H9 (cell line): ENCODE measurements at regions not wholly inside any gene's neighbourhood (a gene's known extent, or its start where the extent isn't known, plus 50 kb on each side); places are given as distances from the start of the nearest gene placed in this dataset.

Experiments used
- DNase-seq: peaks from one replicate; pipeline ENCODE4 v3.0.0-alpha.2; 2017
- H2AFZ ChIP-seq: one replicate; pipeline ENCODE4 v1.6.1; 2013; ENCODE audit warnings: mild to moderate bottlenecking, low read length, control low read depth, moderate library complexity
- H2AK5ac ChIP-seq: 2 replicates; pipeline ENCODE4 v1.6.1; 2013; ENCODE audit warnings: low read length, control low read depth, mixed read lengths; ENCODE audit not compliant: insufficient read length
- H2BK120ac ChIP-seq: one replicate; pipeline ENCODE4 v1.6.1; 2013; ENCODE audit warnings: low read depth, mild to moderate bottlenecking, low read length, control low read depth, inconsistent platforms; ENCODE audit not compliant: poor library complexity, severe bottlenecking
- H2BK12ac ChIP-seq: 2 replicates; pipeline ENCODE4 v1.6.1; 2013; ENCODE audit warnings: low read length, control low read depth, mixed read lengths, low read depth; ENCODE audit not compliant: insufficient read length
- H2BK15ac ChIP-seq: 2 replicates; pipeline ENCODE4 v1.6.1; 2013; ENCODE audit warnings: low read depth, low read length, control low read depth
- H2BK20ac ChIP-seq: one replicate; pipeline ENCODE4 v1.6.1; 2013; ENCODE audit warnings: low read depth, mild to moderate bottlenecking, low read length, control low read depth, inconsistent platforms; ENCODE audit not compliant: poor library complexity, severe bottlenecking
- H2BK5ac ChIP-seq: 2 replicates; pipeline ENCODE4 v1.6.1; 2013; ENCODE audit warnings: low read length, control low read depth, mixed read lengths; ENCODE audit not compliant: insufficient read length
- H3K14ac ChIP-seq: 2 replicates; pipeline ENCODE4 v1.6.1; 2013; ENCODE audit warnings: low read length, control low read depth; ENCODE audit not compliant: insufficient read depth
- H3K18ac ChIP-seq: 2 replicates; pipeline ENCODE4 v1.6.1; 2013; ENCODE audit warnings: low read depth, mild to moderate bottlenecking, mixed read lengths, low read length, control low read depth; ENCODE audit not compliant: insufficient read length
- H3K23ac ChIP-seq: 2 replicates; pipeline ENCODE4 v1.6.1; 2013; ENCODE audit warnings: low read length, control low read depth, mixed read lengths, low read depth; ENCODE audit not compliant: insufficient read length
- H3K23me2 ChIP-seq: 2 replicates; pipeline ENCODE4 v1.6.1; 2013; ENCODE audit warnings: low read depth, mild to moderate bottlenecking, mixed read lengths, low read length, control low read depth; ENCODE audit not compliant: insufficient read length, poor library complexity, severe bottlenecking
- H3K27ac ChIP-seq: 2 replicates; pipeline ENCODE4 v1.5.1; 2013; ENCODE audit warnings: low read length, control low read depth, mixed read lengths, low read depth; ENCODE audit not compliant: insufficient read length
- H3K27me3 ChIP-seq: 2 replicates; pipeline ENCODE4 v1.6.1; 2013; ENCODE audit warnings: low read length, control low read depth, inconsistent platforms; ENCODE audit not compliant: insufficient read depth
- H3K4ac ChIP-seq: 2 replicates; pipeline ENCODE4 v1.6.1; 2013; ENCODE audit warnings: low read depth, mild to moderate bottlenecking, control low read depth, inconsistent platforms, low read length, moderate library complexity
- H3K4me1 ChIP-seq: 2 replicates; pipeline ENCODE4 v1.6.1; 2013; ENCODE audit warnings: low read length, control low read depth, inconsistent platforms; ENCODE audit not compliant: insufficient read depth
- H3K4me2 ChIP-seq: 2 replicates; pipeline ENCODE4 v1.6.1; 2013; ENCODE audit warnings: low read length, control low read depth, mixed read lengths; ENCODE audit not compliant: insufficient read length, insufficient read depth
- H3K56ac ChIP-seq: 2 replicates; pipeline ENCODE4 v1.6.1; 2013; ENCODE audit warnings: low read depth, mild to moderate bottlenecking, mixed read lengths, low read length, control low read depth; ENCODE audit not compliant: insufficient read length
- H3K79me1 ChIP-seq: 2 replicates; pipeline ENCODE4 v1.6.1; 2013; ENCODE audit warnings: low read depth, mild to moderate bottlenecking, moderate library complexity, low read length, control low read depth, inconsistent platforms; ENCODE audit not compliant: insufficient read depth, poor library complexity, severe bottlenecking
- H3K79me2 ChIP-seq: 2 replicates; pipeline ENCODE4 v1.6.1; 2013; ENCODE audit warnings: low read length, control low read depth, inconsistent platforms; ENCODE audit not compliant: insufficient read depth
- H3K9ac ChIP-seq: 2 replicates; pipeline ENCODE4 v1.6.1; 2013; ENCODE audit warnings: low read length, control low read depth, mixed read lengths; ENCODE audit not compliant: insufficient read length; ENCODE audit errors: extremely low read depth
- H3K9me3 ChIP-seq: one replicate; pipeline ENCODE4 v1.6.1; 2013; ENCODE audit warnings: low read depth, low read length, inconsistent platforms; ENCODE audit not compliant: control insufficient read depth
- H3T11ph ChIP-seq: one replicate; pipeline ENCODE4 v1.6.1; 2013; ENCODE audit warnings: mild to moderate bottlenecking, low read length, control low read depth, inconsistent platforms
- H4K20me1 ChIP-seq: one replicate; pipeline ENCODE4 v1.6.1; 2013; ENCODE audit not compliant: control insufficient read depth, insufficient read length, insufficient read depth
- H4K5ac ChIP-seq: 2 replicates; pipeline ENCODE4 v1.6.1; 2013; ENCODE audit warnings: low read depth, mild to moderate bottlenecking, mixed read lengths, low read length, control low read depth; ENCODE audit not compliant: insufficient read length
- H4K8ac ChIP-seq: replicated peaks from 2 replicates; pipeline ENCODE4 v1.6.1; 2013; ENCODE audit warnings: low read length, control low read depth, mixed read lengths, low read depth; ENCODE audit not compliant: insufficient read length
- H4K91ac ChIP-seq: 2 replicates; pipeline ENCODE4 v1.6.1; 2013; ENCODE audit warnings: low read depth, mild to moderate bottlenecking, moderate library complexity, mixed read lengths, low read length, control low read depth; ENCODE audit not compliant: insufficient read length
- H3K27ac Mint-ChIP-seq, 3 experiments: 2 replicates in 2 of 3; 3 replicates in 1 of 3; pipeline ENCODE4 v1.8.0; 2020 to 2021; ENCODE audit warnings: mixed read lengths in 3 of 3, mild to moderate bottlenecking in 1 of 3, moderate library complexity in 1 of 3
- H3K27me3 Mint-ChIP-seq: 2 replicates; pipeline ENCODE4 v1.8.0; 2021; ENCODE audit warnings: low read depth, mild to moderate bottlenecking, moderate library complexity, mixed read lengths
- H3K36me3 Mint-ChIP-seq, 3 experiments: 2 replicates in 2 of 3; 3 replicates in 1 of 3; pipeline ENCODE4 v1.8.0; 2020 to 2021; ENCODE audit warnings: low read depth in 3 of 3, mixed read lengths in 3 of 3; ENCODE audit not compliant: insufficient read depth in 1 of 3
- H3K4me1 Mint-ChIP-seq, 2 experiments: 2 replicates each; pipeline ENCODE4 v1.8.0; 2020; ENCODE audit warnings: mixed read lengths in 2 of 2
- H3K4me3 Mint-ChIP-seq, 2 experiments: 2 replicates in 1 of 2; 3 replicates in 1 of 2; pipeline ENCODE4 v1.8.0; 2020 to 2021; ENCODE audit warnings: mild to moderate bottlenecking in 2 of 2, mixed read lengths in 2 of 2, moderate library complexity in 1 of 2
- H3K9me3 Mint-ChIP-seq, 2 experiments: 2 replicates in 1 of 2; 3 replicates in 1 of 2; pipeline ENCODE4 v1.8.0; 2020; ENCODE audit warnings: mild to moderate bottlenecking in 2 of 2, mixed read lengths in 2 of 2, moderate library complexity in 1 of 2
- WGBS: extraction: QIAGEN DNeasy Blood & Tissue Kit; methylation state at CpG from one replicate; pipeline ENCODE4 v1.1.7; 2013; ENCODE audit warnings: missing lambda C conversion rate, low lambda C conversion rate, mixed read lengths; ENCODE audit not compliant: insufficient read length; ENCODE audit errors: extremely low coverage; 5-methylcytosine and 5-hydroxymethylcytosine counted together
- TF ChIP-seq, protein P1 (sequence below): fragments of 200-600 bp; sonication (generic); conservative IDR thresholded peaks from 3 replicates; pipeline ENCODE4 v1.8.0; 2021; ENCODE audit warnings: antibody characterized with exemption, mild to moderate bottlenecking

GRCh38 chr4:188975271-188975670, 836.0 kb downstream of the TRIML1 start:
- Histone ChIP-seq H2BK15ac (no peak overlapping the region), H4K5ac (no peak overlapping the region), H3K23me2 (no peaks in the 10 kb centered on the region), H4K91ac (no peak overlapping the region), H3K4me1 (peaks cover 7% of the 10 kb centered on the region; the same call in 1 of the 2 replicates), H3K56ac (no peak overlapping the region), H3T11ph (no peak overlapping the region), H2AK5ac (no peak overlapping the region), H3K79me1 (no peaks in the 10 kb centered on the region), H3K9me3 (no peaks in the 10 kb centered on the region), H3K23ac (no peak overlapping the region), H3K4me2 (no peak overlapping the region), H3K4ac (no peak overlapping the region), H3K18ac (no peak overlapping the region), H3K79me2 (no peaks in the 10 kb centered on the region), H2BK120ac (no peak overlapping the region), H3K9ac (no peak overlapping the region), H4K20me1 (no peaks in the 10 kb centered on the region), H2BK20ac (no peak overlapping the region), H2BK5ac (no peak overlapping the region), H2BK12ac (no peak overlapping the region), H3K27ac (no peak overlapping the region), H4K8ac (no peak overlapping the region), H3K27me3 (no peaks in the 10 kb centered on the region), H3K14ac (no peak overlapping the region), H2AFZ (no peak overlapping the region)
- TF ChIP-seq, protein P1, sequence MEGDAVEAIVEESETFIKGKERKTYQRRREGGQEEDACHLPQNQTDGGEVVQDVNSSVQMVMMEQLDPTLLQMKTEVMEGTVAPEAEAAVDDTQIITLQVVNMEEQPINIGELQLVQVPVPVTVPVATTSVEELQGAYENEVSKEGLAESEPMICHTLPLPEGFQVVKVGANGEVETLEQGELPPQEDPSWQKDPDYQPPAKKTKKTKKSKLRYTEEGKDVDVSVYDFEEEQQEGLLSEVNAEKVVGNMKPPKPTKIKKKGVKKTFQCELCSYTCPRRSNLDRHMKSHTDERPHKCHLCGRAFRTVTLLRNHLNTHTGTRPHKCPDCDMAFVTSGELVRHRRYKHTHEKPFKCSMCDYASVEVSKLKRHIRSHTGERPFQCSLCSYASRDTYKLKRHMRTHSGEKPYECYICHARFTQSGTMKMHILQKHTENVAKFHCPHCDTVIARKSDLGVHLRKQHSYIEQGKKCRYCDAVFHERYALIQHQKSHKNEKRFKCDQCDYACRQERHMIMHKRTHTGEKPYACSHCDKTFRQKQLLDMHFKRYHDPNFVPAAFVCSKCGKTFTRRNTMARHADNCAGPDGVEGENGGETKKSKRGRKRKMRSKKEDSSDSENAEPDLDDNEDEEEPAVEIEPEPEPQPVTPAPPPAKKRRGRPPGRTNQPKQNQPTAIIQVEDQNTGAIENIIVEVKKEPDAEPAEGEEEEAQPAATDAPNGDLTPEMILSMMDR: no peak
- WGBS: no CpG with 5 or more reads among the region's 10 CpGs
- H3K27ac Mint-ChIP-seq: peak overlapping the region; percentile 40 to 100 (median 96); a peak in 5 of 7 replicates
- peaks cover 31 to 34% of the 10 kb centered on the region in 2 experiments for H3K4me1 Mint-ChIP-seq
- H3K36me3 Mint-ChIP-seq: peaks cover 7 to 25% (median 17%) of the 10 kb centered on the region in 3 experiments; a peak in 6 of 7 replicates
- no peak overlapping the region; a peak in 1 of 5 replicates for H3K4me3 Mint-ChIP-seq
- H3K27me3 Mint-ChIP-seq: no peaks in the 10 kb centered on the region; the same call in 1 of the 2 replicates
- H3K9me3 Mint-ChIP-seq: peaks cover 9 to 17% of the 10 kb centered on the region in 2 experiments
- peak; percentile 29 for DNase-seq
